Right atrium auricular region (tissue), 2 donors: ENCODE measurements at regions not wholly inside any gene's neighbourhood (a gene's known extent, or its start where the extent isn't known, plus 50 kb on each side); places are given as distances from the start of the nearest gene placed in this dataset.

ENCODE experiments used
- DNase-seq: peaks from one replicate; pipeline ENCODE4 v3.0.0-alpha.2; 2019; ENCODE audit warnings: low spot score
- H3K27ac ChIP-seq, 2 donors: fragments of 200-600 bp; sonication (generic); 1 replicate in 1 of 2; 2 replicates in 1 of 2; pipeline ENCODE4 v1.5.1; 2016 to 2019
- H3K27me3 ChIP-seq, 2 donors: fragments of 200-600 bp; sonication (generic); one replicate each; pipeline versions ENCODE4 v1.5.1 to v1.6.0; 2017 to 2019
- H3K36me3 ChIP-seq: fragments of 200-600 bp; sonication (generic); one replicate; pipeline ENCODE4 v1.5.1; 2016
- H3K4me1 ChIP-seq, 2 donors: fragments of 200-600 bp; sonication (generic); one replicate each; pipeline versions ENCODE4 v1.5.1 to v1.6.0; 2017 to 2019
- H3K4me3 ChIP-seq, 2 donors: fragments of 200-600 bp; sonication (generic); 1 replicate in 1 of 2; 2 replicates in 1 of 2; pipeline ENCODE4 v1.5.1; 2017 to 2019; ENCODE audit warnings: mild to moderate bottlenecking in 1 of 2, moderate library complexity in 1 of 2
- H3K9me3 ChIP-seq, 2 donors: fragments of 200-600 bp; sonication (generic); one replicate each; pipeline ENCODE4 v1.5.1; 2019
- CTCF ChIP-seq, 2 donors: fragments of 200-600 bp; sonication (generic); IDR thresholded peaks; one replicate each; pipeline ENCODE4 v1.5.1; 2019; ENCODE audit warnings: antibody characterized with exemption in 2 of 2

- Histone ChIP-seq H3K4me3 (no peak overlapping the region), H3K27me3 (no peaks in the 10 kb centered on the region), H3K9me3 (no peaks in the 10 kb centered on the region), H3K4me1 (peaks cover 0 to 52% of the 10 kb centered on the region in 2 donors), H3K27ac (peak overlapping the region; percentile 81 to 86), H3K36me3 (no peaks in the 10 kb centered on the region)
- no peak for TF ChIP-seq CTCF (IDR thresholded peaks at IDR 0.05)
- DNase-seq, result no peak
These were observed 170.6 kb upstream of the GLI2 start for GRCh38 chr2:120565095-120565460.

- Histone ChIP-seq H3K36me3 (no peaks in the 10 kb centered on the region), H3K9me3 (no peaks in the 10 kb centered on the region), H3K4me1 (peaks cover 0 to 52% of the 10 kb centered on the region in 2 donors), H3K27ac (peak overlapping the region; percentile 81 to 86), H3K27me3 (no peaks in the 10 kb centered on the region), H3K4me3 (no peak overlapping the region)
- no peak for TF ChIP-seq CTCF (IDR thresholded peaks at IDR 0.05)
- DNase-seq, result no peak
These were observed 169.7 kb upstream of the GLI2 start for GRCh38 chr2:120565929-120566328.

GRCh38 chr2:120566331-120567035 lies 169.2 kb upstream of the GLI2 start:
- H3K4me3 ChIP-seq, result no peak overlapping the region
- H3K9me3 ChIP-seq, result no peaks in the 10 kb centered on the region
- TF ChIP-seq CTCF (IDR thresholded peaks at IDR 0.05), result no peak
- H3K36me3 ChIP-seq, result no peaks in the 10 kb centered on the region
- peak; percentile 96 for DNase-seq
- H3K27ac ChIP-seq, result peak overlapping the region; percentile 81 to 86
- peaks cover 0 to 52% of the 10 kb centered on the region in 2 donors for H3K4me1 ChIP-seq
- H3K27me3 ChIP-seq, result no peaks in the 10 kb centered on the region

- DNase-seq, result no peak
- no peak for TF ChIP-seq CTCF (IDR thresholded peaks at IDR 0.05)
- no peaks in the 10 kb centered on the region for H3K27me3 ChIP-seq
- peak overlapping the region; percentile 81 to 86 for H3K27ac ChIP-seq
- no peaks in the 10 kb centered on the region for H3K9me3 ChIP-seq
- peaks cover 0 to 52% of the 10 kb centered on the region in 2 donors for H3K4me1 ChIP-seq
- H3K36me3 ChIP-seq, result no peaks in the 10 kb centered on the region
- no peak overlapping the region for H3K4me3 ChIP-seq
These were observed 168.5 kb upstream of the GLI2 start for GRCh38 chr2:120567128-120567527.

GRCh38 chr2:120568089-120568974 lies 167.3 kb upstream of the GLI2 start:
- Histone ChIP-seq H3K27ac (no peak overlapping the region), H3K36me3 (no peaks in the 10 kb centered on the region), H3K27me3 (no peaks in the 10 kb centered on the region), H3K9me3 (no peaks in the 10 kb centered on the region), H3K4me3 (no peak overlapping the region), H3K4me1 (peaks cover 0 to 52% of the 10 kb centered on the region in 2 donors)
- no peak for DNase-seq
- no peak for TF ChIP-seq CTCF (IDR thresholded peaks at IDR 0.05)
